GM12878 (cell line): ENCODE measurements at regions not wholly inside any gene's neighbourhood (a gene's known extent, or its start where the extent isn't known, plus 50 kb on each side); places are given as distances from the start of the nearest gene placed in this dataset.

ENCODE experiments used
- BACH1 ChIP-seq: fragments of 450-650 bp; IDR thresholded peaks from 2 replicates; pipeline ENCODE4 v1.6.1; 2017; ENCODE audit warnings: mild to moderate bottlenecking, borderline replicate concordance
- CHD2 ChIP-seq: IDR thresholded peaks from 2 replicates; pipeline ENCODE4 v1.6.1; 2011; ENCODE audit warnings: low read depth, low read length, improper control_type of control experiment, borderline replicate concordance
- ESRRA ChIP-seq: IDR thresholded peaks from 2 replicates; pipeline ENCODE4 v1.6.1; 2012; ENCODE audit warnings: mild to moderate bottlenecking, low read length, improper control_type of control experiment
- MXI1 ChIP-seq: fragments of 150-350 bp; IDR thresholded peaks from 2 replicates; pipeline ENCODE4 v1.6.1; 2011; ENCODE audit warnings: low read depth, mild to moderate bottlenecking, inconsistent platforms, low read length, improper control_type of control experiment
- MYC ChIP-seq: IDR thresholded peaks from 2 replicates; pipeline ENCODE4 v1.6.1; 2011; ENCODE audit warnings: mild to moderate bottlenecking, low read length, moderate library complexity, inconsistent platforms; ENCODE audit not compliant: insufficient read depth, insufficient replicate concordance, insufficient read length, severe bottlenecking
- NBN ChIP-seq: fragments of 450-650 bp; IDR thresholded peaks from 2 replicates; pipeline ENCODE4 v1.6.1; 2016
- NFYB ChIP-seq: IDR thresholded peaks from 2 replicates; pipeline ENCODE4 v1.6.1; 2011; ENCODE audit warnings: low read depth, mild to moderate bottlenecking, low read length, improper control_type of control experiment, moderate library complexity; ENCODE audit not compliant: insufficient read depth
- RAD21 ChIP-seq: IDR thresholded peaks from 2 replicates; pipeline ENCODE4 v1.6.1; 2011; ENCODE audit warnings: mild to moderate bottlenecking, low read depth, low read length, moderate library complexity; ENCODE audit not compliant: insufficient read depth
- SMARCA5 ChIP-seq: fragments of 450-650 bp; IDR thresholded peaks from 2 replicates; pipeline ENCODE4 v1.6.1; 2017; ENCODE audit warnings: mild to moderate bottlenecking
- SUZ12 ChIP-seq: fragments of 200-600 bp; sonication (generic); IDR thresholded peaks from one replicate; pipeline ENCODE4 v1.6.1; 2018; ENCODE audit warnings: antibody characterized with exemption, mild to moderate bottlenecking; ENCODE audit not compliant: unreplicated experiment
- TARDBP ChIP-seq: IDR thresholded peaks from 2 replicates; pipeline ENCODE4 v1.6.1; 2016; ENCODE audit warnings: borderline replicate concordance
- TF ChIP-seq, protein P1 (sequence below): fragments of 450-650 bp; IDR thresholded peaks from 2 replicates; pipeline ENCODE4 v1.6.1; 2016; ENCODE audit warnings: mild to moderate bottlenecking, moderate library complexity, borderline replicate concordance
- TF ChIP-seq, protein P2 (sequence below): fragments of 150-350 bp; IDR thresholded peaks from 2 replicates; pipeline ENCODE4 v1.6.1; 2016; ENCODE audit warnings: low read depth, low read length
- TF ChIP-seq, protein P3 (sequence below): IDR thresholded peaks from 2 replicates; pipeline ENCODE4 v1.6.1; 2011; ENCODE audit warnings: borderline replicate concordance, low read depth, mild to moderate bottlenecking, moderate library complexity, low read length; ENCODE audit not compliant: insufficient read depth, poor library complexity, severe bottlenecking
- TF ChIP-seq, protein P4 (sequence below): fragments of 450-650 bp; IDR thresholded peaks from 2 replicates; pipeline ENCODE4 v1.6.1; 2018; ENCODE audit warnings: mild to moderate bottlenecking, low read depth, moderate library complexity; ENCODE audit not compliant: partially characterized antibody

DNA sequence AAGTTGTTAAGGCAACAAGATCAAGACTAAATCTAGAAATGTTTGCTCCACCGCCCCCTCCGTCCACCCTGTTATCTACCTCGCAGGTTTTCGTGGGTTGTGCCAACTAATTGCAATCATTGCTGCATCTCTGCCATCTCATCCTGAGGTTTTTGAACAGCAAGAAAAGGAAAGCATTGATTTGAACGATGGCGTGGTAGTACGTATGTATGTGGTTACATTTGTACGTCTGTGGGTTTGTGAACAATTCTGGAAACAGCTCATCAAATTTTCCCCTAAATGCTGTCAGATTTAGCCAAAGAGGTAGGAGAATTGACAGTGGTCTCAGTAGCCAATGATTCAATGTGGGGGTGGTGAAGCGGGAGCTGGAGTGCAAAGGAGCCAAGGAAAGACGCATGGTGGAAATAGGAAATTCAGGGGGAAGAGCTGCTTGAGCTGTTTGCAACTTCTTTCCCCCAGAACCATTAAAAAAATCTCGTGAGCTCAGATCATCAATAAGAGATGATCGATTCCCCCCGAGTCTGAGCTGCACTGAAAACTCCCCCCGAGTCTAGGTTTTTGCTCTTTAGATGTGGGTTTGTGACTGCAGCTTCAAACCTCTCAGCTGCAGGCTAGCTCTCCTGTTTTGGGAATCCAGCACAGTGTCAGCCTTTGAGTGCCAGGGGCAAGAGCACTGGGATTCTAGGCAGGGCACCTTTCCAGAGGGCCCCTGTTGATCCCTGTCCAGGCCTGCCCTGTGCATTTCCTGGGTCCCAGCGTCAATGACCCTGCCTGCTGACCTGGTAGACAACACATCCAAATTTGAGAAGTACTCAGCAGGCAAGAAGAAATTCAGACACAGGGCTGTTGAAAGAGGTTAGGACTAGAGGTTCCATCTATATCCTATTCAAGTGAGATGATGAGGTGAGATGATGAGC, 72.6 kb upstream of the LY86 start (continued):
- TF ChIP-seq, protein P1, sequence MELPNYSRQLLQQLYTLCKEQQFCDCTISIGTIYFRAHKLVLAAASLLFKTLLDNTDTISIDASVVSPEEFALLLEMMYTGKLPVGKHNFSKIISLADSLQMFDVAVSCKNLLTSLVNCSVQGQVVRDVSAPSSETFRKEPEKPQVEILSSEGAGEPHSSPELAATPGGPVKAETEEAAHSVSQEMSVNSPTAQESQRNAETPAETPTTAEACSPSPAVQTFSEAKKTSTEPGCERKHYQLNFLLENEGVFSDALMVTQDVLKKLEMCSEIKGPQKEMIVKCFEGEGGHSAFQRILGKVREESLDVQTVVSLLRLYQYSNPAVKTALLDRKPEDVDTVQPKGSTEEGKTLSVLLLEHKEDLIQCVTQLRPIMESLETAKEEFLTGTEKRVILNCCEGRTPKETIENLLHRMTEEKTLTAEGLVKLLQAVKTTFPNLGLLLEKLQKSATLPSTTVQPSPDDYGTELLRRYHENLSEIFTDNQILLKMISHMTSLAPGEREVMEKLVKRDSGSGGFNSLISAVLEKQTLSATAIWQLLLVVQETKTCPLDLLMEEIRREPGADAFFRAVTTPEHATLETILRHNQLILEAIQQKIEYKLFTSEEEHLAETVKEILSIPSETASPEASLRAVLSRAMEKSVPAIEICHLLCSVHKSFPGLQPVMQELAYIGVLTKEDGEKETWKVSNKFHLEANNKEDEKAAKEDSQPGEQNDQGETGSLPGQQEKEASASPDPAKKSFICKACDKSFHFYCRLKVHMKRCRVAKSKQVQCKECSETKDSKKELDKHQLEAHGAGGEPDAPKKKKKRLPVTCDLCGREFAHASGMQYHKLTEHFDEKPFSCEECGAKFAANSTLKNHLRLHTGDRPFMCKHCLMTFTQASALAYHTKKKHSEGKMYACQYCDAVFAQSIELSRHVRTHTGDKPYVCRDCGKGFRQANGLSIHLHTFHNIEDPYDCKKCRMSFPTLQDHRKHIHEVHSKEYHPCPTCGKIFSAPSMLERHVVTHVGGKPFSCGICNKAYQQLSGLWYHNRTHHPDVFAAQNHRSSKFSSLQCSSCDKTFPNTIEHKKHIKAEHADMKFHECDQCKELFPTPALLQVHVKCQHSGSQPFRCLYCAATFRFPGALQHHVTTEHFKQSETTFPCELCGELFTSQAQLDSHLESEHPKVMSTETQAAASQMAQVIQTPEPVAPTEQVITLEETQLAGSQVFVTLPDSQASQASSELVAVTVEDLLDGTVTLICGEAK = no peak
- TF ChIP-seq BACH1 (peak; percentile 76; the same call in 1 of the 2 replicates), SMARCA5 (no peak), SUZ12 (no peak), RAD21 (no peak), MYC (no peak), NFYB (0 out of 2 replicates have a peak, but pooled peaks have one; percentile 19), TARDBP (no peak), ESRRA (no peak), MXI1 (no peak), CHD2 (0 out of 2 replicates have a peak, but pooled peaks have one; percentile 60), NBN (peak; percentile 88)
- TF ChIP-seq, protein P2, sequence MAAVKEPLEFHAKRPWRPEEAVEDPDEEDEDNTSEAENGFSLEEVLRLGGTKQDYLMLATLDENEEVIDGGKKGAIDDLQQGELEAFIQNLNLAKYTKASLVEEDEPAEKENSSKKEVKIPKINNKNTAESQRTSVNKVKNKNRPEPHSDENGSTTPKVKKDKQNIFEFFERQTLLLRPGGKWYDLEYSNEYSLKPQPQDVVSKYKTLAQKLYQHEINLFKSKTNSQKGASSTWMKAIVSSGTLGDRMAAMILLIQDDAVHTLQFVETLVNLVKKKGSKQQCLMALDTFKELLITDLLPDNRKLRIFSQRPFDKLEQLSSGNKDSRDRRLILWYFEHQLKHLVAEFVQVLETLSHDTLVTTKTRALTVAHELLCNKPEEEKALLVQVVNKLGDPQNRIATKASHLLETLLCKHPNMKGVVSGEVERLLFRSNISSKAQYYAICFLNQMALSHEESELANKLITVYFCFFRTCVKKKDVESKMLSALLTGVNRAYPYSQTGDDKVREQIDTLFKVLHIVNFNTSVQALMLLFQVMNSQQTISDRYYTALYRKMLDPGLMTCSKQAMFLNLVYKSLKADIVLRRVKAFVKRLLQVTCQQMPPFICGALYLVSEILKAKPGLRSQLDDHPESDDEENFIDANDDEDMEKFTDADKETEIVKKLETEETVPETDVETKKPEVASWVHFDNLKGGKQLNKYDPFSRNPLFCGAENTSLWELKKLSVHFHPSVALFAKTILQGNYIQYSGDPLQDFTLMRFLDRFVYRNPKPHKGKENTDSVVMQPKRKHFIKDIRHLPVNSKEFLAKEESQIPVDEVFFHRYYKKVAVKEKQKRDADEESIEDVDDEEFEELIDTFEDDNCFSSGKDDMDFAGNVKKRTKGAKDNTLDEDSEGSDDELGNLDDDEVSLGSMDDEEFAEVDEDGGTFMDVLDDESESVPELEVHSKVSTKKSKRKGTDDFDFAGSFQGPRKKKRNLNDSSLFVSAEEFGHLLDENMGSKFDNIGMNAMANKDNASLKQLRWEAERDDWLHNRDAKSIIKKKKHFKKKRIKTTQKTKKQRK = no peak
- TF ChIP-seq, protein P3, sequence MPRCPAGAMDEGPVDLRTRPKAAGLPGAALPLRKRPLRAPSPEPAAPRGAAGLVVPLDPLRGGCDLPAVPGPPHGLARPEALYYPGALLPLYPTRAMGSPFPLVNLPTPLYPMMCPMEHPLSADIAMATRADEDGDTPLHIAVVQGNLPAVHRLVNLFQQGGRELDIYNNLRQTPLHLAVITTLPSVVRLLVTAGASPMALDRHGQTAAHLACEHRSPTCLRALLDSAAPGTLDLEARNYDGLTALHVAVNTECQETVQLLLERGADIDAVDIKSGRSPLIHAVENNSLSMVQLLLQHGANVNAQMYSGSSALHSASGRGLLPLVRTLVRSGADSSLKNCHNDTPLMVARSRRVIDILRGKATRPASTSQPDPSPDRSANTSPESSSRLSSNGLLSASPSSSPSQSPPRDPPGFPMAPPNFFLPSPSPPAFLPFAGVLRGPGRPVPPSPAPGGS = peak; percentile 88
- TF ChIP-seq, protein P4, sequence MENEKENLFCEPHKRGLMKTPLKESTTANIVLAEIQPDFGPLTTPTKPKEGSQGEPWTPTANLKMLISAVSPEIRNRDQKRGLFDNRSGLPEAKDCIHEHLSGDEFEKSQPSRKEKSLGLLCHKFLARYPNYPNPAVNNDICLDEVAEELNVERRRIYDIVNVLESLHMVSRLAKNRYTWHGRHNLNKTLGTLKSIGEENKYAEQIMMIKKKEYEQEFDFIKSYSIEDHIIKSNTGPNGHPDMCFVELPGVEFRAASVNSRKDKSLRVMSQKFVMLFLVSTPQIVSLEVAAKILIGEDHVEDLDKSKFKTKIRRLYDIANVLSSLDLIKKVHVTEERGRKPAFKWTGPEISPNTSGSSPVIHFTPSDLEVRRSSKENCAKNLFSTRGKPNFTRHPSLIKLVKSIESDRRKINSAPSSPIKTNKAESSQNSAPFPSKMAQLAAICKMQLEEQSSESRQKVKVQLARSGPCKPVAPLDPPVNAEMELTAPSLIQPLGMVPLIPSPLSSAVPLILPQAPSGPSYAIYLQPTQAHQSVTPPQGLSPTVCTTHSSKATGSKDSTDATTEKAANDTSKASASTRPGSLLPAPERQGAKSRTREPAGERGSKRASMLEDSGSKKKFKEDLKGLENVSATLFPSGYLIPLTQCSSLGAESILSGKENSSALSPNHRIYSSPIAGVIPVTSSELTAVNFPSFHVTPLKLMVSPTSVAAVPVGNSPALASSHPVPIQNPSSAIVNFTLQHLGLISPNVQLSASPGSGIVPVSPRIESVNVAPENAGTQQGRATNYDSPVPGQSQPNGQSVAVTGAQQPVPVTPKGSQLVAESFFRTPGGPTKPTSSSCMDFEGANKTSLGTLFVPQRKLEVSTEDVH = no peak
